ENCODE measurements at regions not wholly inside any gene's neighbourhood (a gene's known extent, or its start where the extent isn't known, plus 50 kb on each side); places are given as distances from the start of the nearest gene placed in this dataset.

GRCh38 chr2:16416651-16417050, 249.0 kb downstream of the CYRIA start:
- TF ChIP-seq SUZ12 (IDR thresholded peaks at IDR 0.05; ENCODE audit: extremely low read depth, insufficient read depth, insufficient read length): no peak
- TF ChIP-seq ZNF274 (IDR thresholded peaks at IDR 0.05; ENCODE audit: low read depth, low read length): no peak
